Mucosa of descending colon (tissue), 3 donors: ENCODE measurements at regions not wholly inside any gene's neighbourhood (a gene's known extent, or its start where the extent isn't known, plus 50 kb on each side); places are given as distances from the start of the nearest gene placed in this dataset.
"Not testable (repeated sequence)": the region's sequence is repeated elsewhere in the genome, so short reads cannot be mapped to it uniquely, and the experiment has no call there.

Experiments
- ATAC-seq: fragments of 200-7000 bp; cut with Tn5 transposase; one replicate; pipeline ENCODE4 v1.9.1; 2020; ENCODE audit warnings: mild to moderate bottlenecking, moderate library complexity
- DNase-seq, 3 donors: peaks; one replicate each; pipeline ENCODE4 v3.0.0-alpha.2; 2020
- H3K36me3 ChIP-seq: fragments of 200-600 bp; one replicate; pipeline ENCODE4 v1.8.0; 2021; ENCODE audit warnings: low read depth, mild to moderate bottlenecking
- H3K4me1 ChIP-seq: fragments of 200-600 bp; one replicate; pipeline ENCODE4 v1.8.0; 2021; ENCODE audit warnings: low read depth, mild to moderate bottlenecking
- H3K4me3 ChIP-seq: fragments of 200-600 bp; one replicate; pipeline ENCODE4 v1.8.0; 2021; ENCODE audit warnings: mild to moderate bottlenecking
- H3K9me3 ChIP-seq: fragments of 200-600 bp; one replicate; pipeline ENCODE4 v1.8.0; 2021; ENCODE audit warnings: mild to moderate bottlenecking
- CTCF ChIP-seq: fragments of 200-600 bp; IDR thresholded peaks from one replicate; pipeline ENCODE4 v1.8.0; 2022; ENCODE audit warnings: antibody characterized with exemption, mild to moderate bottlenecking
- intact Hi-C, 2 donors: fragments of 100-400 bp; cut with DNase I in 1 of 2; cut with micrococcal nuclease in 1 of 2; formaldehyde crosslinking; loops; one replicate each; pipeline versions ENCODE4 v1.11.0 to v1.11.1; 2022; cut with DNase I, micrococcal nuclease
- donor health status: DM: no; HTN: no; CAD: no; lungs with moderate emphysema.
- donor health status: DM: no; HTN: no; CAD: no.
- donor health status: DM: no; HTN: yes; CAD: no.

DNA sequence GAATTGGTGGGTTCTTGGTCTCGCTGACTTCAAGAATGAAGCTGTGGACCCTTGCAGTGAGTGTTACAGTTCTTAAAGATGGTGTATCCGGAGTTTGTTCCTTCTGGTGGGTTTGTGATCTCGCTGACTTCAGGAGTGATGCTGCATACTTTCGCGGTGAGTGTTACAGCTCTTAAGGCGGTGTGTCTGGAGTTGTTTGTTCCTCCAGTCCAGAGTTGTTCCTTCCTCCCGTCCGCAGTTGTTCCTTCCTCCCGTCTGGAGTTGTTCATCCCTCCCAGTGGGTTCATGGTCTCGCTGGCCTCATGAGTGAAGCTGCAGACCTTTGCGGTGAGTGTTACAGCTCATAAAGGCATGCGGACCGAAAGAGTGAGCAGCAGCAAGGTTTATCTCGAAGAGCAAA is 159.6 kb upstream of the ADAMTSL1 start:
- Histone ChIP-seq H3K9me3 (peaks cover 9% of the 10 kb centered on the region), H3K36me3 (no peaks in the 10 kb centered on the region), H3K4me3 (no peak overlapping the region), H3K4me1 (no peaks in the 10 kb centered on the region)
- TF ChIP-seq CTCF: no peak
- intact Hi-C loops: no loop called here
- DNase-seq: no peak
- no peak for ATAC-seq

DNA sequence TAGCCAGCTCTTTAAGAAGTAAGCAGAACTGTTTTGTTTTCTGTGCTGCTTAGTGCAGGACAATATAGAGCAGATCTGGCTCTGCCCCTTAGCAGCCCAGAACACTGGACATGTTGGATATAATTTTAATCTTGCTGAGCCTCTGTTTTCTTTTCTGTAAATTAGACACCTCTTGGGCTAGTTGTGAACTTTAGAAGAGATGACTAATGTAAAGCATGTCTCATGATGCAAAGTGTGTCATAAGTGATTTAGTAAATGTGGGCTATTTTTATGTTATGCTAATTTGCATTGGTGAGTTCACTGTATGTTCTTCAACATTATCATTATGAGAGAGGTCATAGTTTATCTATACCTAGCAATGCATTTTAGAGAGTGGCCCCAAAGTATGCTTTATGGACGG is 156.1 kb upstream of the ADAMTSL1 start:
- no peak overlapping the region for H3K4me3 ChIP-seq
- peaks cover 9% of the 10 kb centered on the region for H3K9me3 ChIP-seq
- intact Hi-C loops: no loop called here
- ATAC-seq (no peak), DNase-seq (no peak)
- H3K36me3 ChIP-seq: no peaks in the 10 kb centered on the region
- TF ChIP-seq CTCF: no peak
- no peaks in the 10 kb centered on the region for H3K4me1 ChIP-seq

GRCh38 chr9:18319918-18320445 is 154.0 kb upstream of the ADAMTSL1 start:
- no peaks in the 10 kb centered on the region for H3K4me1 ChIP-seq
- DNase-seq (no peak), ATAC-seq (no peak)
- no peak for TF ChIP-seq CTCF
- H3K9me3 ChIP-seq: peaks cover 9% of the 10 kb centered on the region
- intact Hi-C loops: no loop called here
- H3K36me3 ChIP-seq: no peaks in the 10 kb centered on the region
- no peak overlapping the region for H3K4me3 ChIP-seq

- Histone ChIP-seq H3K9me3 (no peaks in the 10 kb centered on the region), H3K4me1 (no peaks in the 10 kb centered on the region), H3K36me3 (no peaks in the 10 kb centered on the region), H3K4me3 (no peak overlapping the region)
- ATAC-seq: no peak
- DNase-seq: no peak
- intact Hi-C loops: no loop called here
- TF ChIP-seq CTCF: no peak
Measured at GRCh38 chr9:18324928-18325745, 148.8 kb upstream of the ADAMTSL1 start.

DNA sequence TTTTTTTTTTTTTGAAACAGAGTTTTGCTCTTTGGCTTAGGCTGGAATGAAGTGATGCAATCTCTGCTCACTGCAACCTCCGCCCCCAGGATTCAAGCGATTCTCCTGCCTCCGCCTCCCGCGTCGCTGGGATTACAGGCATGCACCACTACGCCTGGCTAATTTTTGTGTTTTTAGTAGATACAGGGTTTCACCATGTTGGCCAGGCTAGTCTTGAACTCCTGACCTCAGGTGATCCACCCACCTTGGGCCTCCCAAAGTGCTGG is 148.3 kb upstream of the ADAMTSL1 start:
- intact Hi-C loops, DNase-seq, H3K4me1 ChIP-seq, H3K36me3 ChIP-seq, ATAC-seq, H3K4me3 ChIP-seq, H3K9me3 ChIP-seq: not testable (repeated sequence)

DNA sequence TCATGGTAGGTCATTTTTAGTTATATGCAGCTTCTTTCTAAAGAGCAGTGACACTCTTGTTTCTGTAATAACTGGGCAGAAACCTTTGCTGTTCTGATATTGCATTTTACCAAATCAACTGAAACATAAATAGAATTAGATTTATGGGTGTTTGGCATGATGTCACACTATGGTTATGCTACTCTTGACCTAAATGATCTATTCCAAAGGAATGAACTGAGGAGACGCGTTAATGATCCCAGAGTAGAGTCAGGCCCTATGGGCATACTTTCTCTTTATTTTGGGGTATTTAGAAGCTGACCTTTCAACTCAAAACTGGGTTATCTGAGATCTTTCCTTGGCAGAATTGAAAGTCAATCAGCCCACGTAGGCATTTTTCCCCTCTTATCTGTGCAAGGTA is 146.8 kb upstream of the ADAMTSL1 start:
- H3K4me3 ChIP-seq: no peak overlapping the region
- H3K9me3 ChIP-seq: no peaks in the 10 kb centered on the region
- intact Hi-C loops: no loop called here
- no peak for ATAC-seq
- no peaks in the 10 kb centered on the region for H3K36me3 ChIP-seq
- no peak for TF ChIP-seq CTCF
- H3K4me1 ChIP-seq: peaks cover 10% of the 10 kb centered on the region
- DNase-seq: no peak
